ENCODE measurements at regions not wholly inside any gene's neighbourhood (a gene's known extent, or its start where the extent isn't known, plus 50 kb on each side); places are given as distances from the start of the nearest gene placed in this dataset.

- no peaks in the 10 kb centered on the region for H3K4me1 ChIP-seq (ENCODE audit: insufficient read depth, low read length, poor library complexity, severe bottlenecking)
- CTCF ChIA-PET (ENCODE audit: unreplicated experiment): no interaction called here
- H3K4me2 ChIP-seq (ENCODE audit: low read length): no peak overlapping the region
- no peaks in the 10 kb centered on the region for H3K9me3 ChIP-seq (ENCODE audit: low read length)
- POLR2A ChIA-PET: no interaction called here
- BruUV-seq (replicated peaks): no TSS peak
- intact Hi-C loops (cut with micrococcal nuclease; ENCODE audit: unreplicated experiment): no loop called here
- no peak for DNase-seq (ENCODE audit: low spot score)
- no peaks in the 10 kb centered on the region for H3K36me3 ChIP-seq (ENCODE audit: insufficient read depth, low read length)
- H2AFZ ChIP-seq (ENCODE audit: low read length): no peak overlapping the region
- H4K20me1 ChIP-seq (ENCODE audit: insufficient read depth, low read length): no peaks in the 10 kb centered on the region
- no peak overlapping the region for H3K4me3 ChIP-seq (ENCODE audit: low read depth, low read length, poor library complexity, severe bottlenecking)
- H3K27ac ChIP-seq (ENCODE audit: low read depth, low read length, poor library complexity, severe bottlenecking): no peak overlapping the region
- H3K79me2 ChIP-seq (ENCODE audit: insufficient read depth, low read depth, low read length): no peaks in the 10 kb centered on the region
- no peaks in the 10 kb centered on the region for H3K9me2 ChIP-seq (ENCODE audit: insufficient read depth, low read length)
- TF ChIP-seq EZH2phosphoT487 (IDR thresholded peaks at IDR 0.05; ENCODE audit: borderline replicate concordance, low read depth, low read length) (no peak), CTCF (conservative IDR thresholded peaks at IDR 0.05; ENCODE audit: low read length) (no peak)
These were observed 306.1 kb upstream of the COL8A1 start for GRCh38 chr3:99332276-99332675.

- Histone ChIP-seq H3K4me1 (ENCODE audit: insufficient read depth, low read length, poor library complexity, severe bottlenecking) (no peaks in the 10 kb centered on the region), H3K27ac (ENCODE audit: low read depth, low read length, poor library complexity, severe bottlenecking) (no peak overlapping the region), H4K20me1 (ENCODE audit: insufficient read depth, low read length) (no peaks in the 10 kb centered on the region), H3K36me3 (ENCODE audit: insufficient read depth, low read length) (no peaks in the 10 kb centered on the region), H3K79me2 (ENCODE audit: insufficient read depth, low read depth, low read length) (no peaks in the 10 kb centered on the region), H3K9me3 (ENCODE audit: low read length) (no peaks in the 10 kb centered on the region), H3K4me2 (ENCODE audit: low read length) (no peak overlapping the region), H3K9me2 (ENCODE audit: insufficient read depth, low read length) (no peaks in the 10 kb centered on the region), H3K4me3 (ENCODE audit: low read depth, low read length, poor library complexity, severe bottlenecking) (no peak overlapping the region), H2AFZ (ENCODE audit: low read length) (no peak overlapping the region)
- TF ChIP-seq EZH2phosphoT487 (IDR thresholded peaks at IDR 0.05; ENCODE audit: borderline replicate concordance, low read depth, low read length) (no peak), CTCF (conservative IDR thresholded peaks at IDR 0.05; ENCODE audit: low read length) (no peak)
- CTCF ChIA-PET (ENCODE audit: unreplicated experiment): no interaction called here
- no TSS peak for BruUV-seq (replicated peaks)
- POLR2A ChIA-PET: no interaction called here
- no peak for DNase-seq (ENCODE audit: low spot score)
- intact Hi-C loops (cut with micrococcal nuclease; ENCODE audit: unreplicated experiment): no loop called here
These were observed 307.4 kb upstream of the COL8A1 start for GRCh38 chr3:99330924-99331532.

GRCh38 chr3:99330281-99330680 lies 308.1 kb upstream of the COL8A1 start:
- ChIA-PET CTCF (ENCODE audit: unreplicated experiment) (no interaction called here), POLR2A (no interaction called here)
- BruUV-seq (replicated peaks): no TSS peak
- no peak for TF ChIP-seq EZH2phosphoT487 (IDR thresholded peaks at IDR 0.05; ENCODE audit: borderline replicate concordance, low read depth, low read length)
- TF ChIP-seq CTCF (conservative IDR thresholded peaks at IDR 0.05; ENCODE audit: low read length): no peak
- Histone ChIP-seq H3K27ac (ENCODE audit: low read depth, low read length, poor library complexity, severe bottlenecking) (no peak overlapping the region), H3K4me2 (ENCODE audit: low read length) (no peak overlapping the region), H3K4me3 (ENCODE audit: low read depth, low read length, poor library complexity, severe bottlenecking) (no peak overlapping the region), H3K4me1 (ENCODE audit: insufficient read depth, low read length, poor library complexity, severe bottlenecking) (no peaks in the 10 kb centered on the region), H3K9me2 (ENCODE audit: insufficient read depth, low read length) (no peaks in the 10 kb centered on the region), H3K79me2 (ENCODE audit: insufficient read depth, low read depth, low read length) (no peaks in the 10 kb centered on the region), H4K20me1 (ENCODE audit: insufficient read depth, low read length) (no peaks in the 10 kb centered on the region), H3K9me3 (ENCODE audit: low read length) (no peaks in the 10 kb centered on the region), H2AFZ (ENCODE audit: low read length) (no peak overlapping the region), H3K36me3 (ENCODE audit: insufficient read depth, low read length) (no peaks in the 10 kb centered on the region)
- no peak for DNase-seq (ENCODE audit: low spot score)
- intact Hi-C loops (cut with micrococcal nuclease; ENCODE audit: unreplicated experiment): no loop called here
